ENCODE measurements at regions not wholly inside any gene's neighbourhood (a gene's known extent, or its start where the extent isn't known, plus 50 kb on each side); places are given as distances from the start of the nearest gene placed in this dataset.

GRCh38 chr1:22246755-22247480, 104.0 kb upstream of the WNT4 start:
- DNase-seq, result no peak

GRCh38 chr1:22247527-22248245, 104.8 kb upstream of the WNT4 start:
- no peak for DNase-seq

GRCh38 chr1:22248746-22249145, 105.8 kb upstream of the WNT4 start:
- no peak for DNase-seq

- no peak for DNase-seq
Measured at GRCh38 chr1:22249928-22250680, 107.2 kb upstream of the WNT4 start.

GRCh38 chr1:22250724-22251123, 107.8 kb upstream of the WNT4 start:
- DNase-seq, result no peak

GRCh38 chr1:22252251-22252650, 109.4 kb upstream of the WNT4 start:
- no peak for DNase-seq

GRCh38 chr1:22253012-22253790, 110.3 kb upstream of the WNT4 start:
- DNase-seq, result no peak

- no peak for DNase-seq
Measured at GRCh38 chr1:22254756-22255155, 111.9 kb upstream of the WNT4 start.

GRCh38 chr1:22255341-22256212, 112.7 kb upstream of the WNT4 start:
- DNase-seq, result no peak

GRCh38 chr1:22256213-22256512, 113.3 kb upstream of the WNT4 start:
- no peak for DNase-seq

- no peak for DNase-seq
Measured at GRCh38 chr1:22257290-22258275, 114.7 kb upstream of the WNT4 start.

- no peak for DNase-seq
Measured at GRCh38 chr1:22258698-22259097, 115.8 kb upstream of the WNT4 start.

GRCh38 chr1:22259551-22260282, 116.8 kb upstream of the WNT4 start:
- DNase-seq, result no peak

- DNase-seq, result no peak
Measured at GRCh38 chr1:22260860-22261432, 118.0 kb upstream of the WNT4 start.

GRCh38 chr1:22261580-22261979, 118.7 kb upstream of the WNT4 start:
- no peak for DNase-seq

- no peak for DNase-seq
Measured at GRCh38 chr1:22262583-22262982, 119.7 kb upstream of the WNT4 start.

- no peak for DNase-seq
Measured at GRCh38 chr1:22263359-22263758, 120.5 kb upstream of the WNT4 start.

GRCh38 chr1:22264464-22265341, 121.8 kb upstream of the WNT4 start:
- no peak for DNase-seq

GRCh38 chr1:22266141-22266540, 123.2 kb upstream of the WNT4 start:
- no peak for DNase-seq
